ENCODE measurements at regions not wholly inside any gene's neighbourhood (a gene's known extent, or its start where the extent isn't known, plus 50 kb on each side); places are given as distances from the start of the nearest gene placed in this dataset.

- Histone ChIP-seq H3K9me2 (ENCODE audit: insufficient read depth, low read length) (no peaks in the 10 kb centered on the region), H3K36me3 (ENCODE audit: insufficient read depth, low read length) (no peaks in the 10 kb centered on the region), H4K20me1 (ENCODE audit: insufficient read depth) (no peaks in the 10 kb centered on the region), H3K9me3 (ENCODE audit: low read length) (no peaks in the 10 kb centered on the region), H3K79me2 (replicated peaks; ENCODE audit: insufficient read depth, low read length) (no peaks in the 10 kb centered on the region), H3K27me3 (ENCODE audit: insufficient read depth, low read depth, low read length) (no peaks in the 10 kb centered on the region), H3F3A (ENCODE audit: insufficient read depth, low read length, poor library complexity, severe bottlenecking) (no peaks in the 10 kb centered on the region), H3K4me3 (ENCODE audit: low read length) (no peak overlapping the region), H2AFZ (ENCODE audit: low read depth, low read length) (no peak overlapping the region), H3K4me2 (ENCODE audit: low read length) (no peak overlapping the region), H3K9ac (ENCODE audit: low read length) (no peak overlapping the region), H3K27ac (ENCODE audit: low read length) (no peak overlapping the region)
- TF ChIP-seq MXI1 (conservative IDR thresholded peaks at IDR 0.05; ENCODE audit: poor library complexity, severe bottlenecking) = no peak
- no peak for TF ChIP-seq TAF1 (IDR thresholded peaks at IDR 0.05; ENCODE audit: low read depth)
- TF ChIP-seq SMC3 (conservative IDR thresholded peaks at IDR 0.05; ENCODE audit: poor library complexity) = no peak
- TF ChIP-seq EZH2 (IDR thresholded peaks at IDR 0.05; ENCODE audit: borderline replicate concordance, insufficient read depth, low read length, poor library complexity, severe bottlenecking) = no peak
- no peak for TF ChIP-seq CTCF (IDR thresholded peaks at IDR 0.05; ENCODE audit: poor library complexity, severe bottlenecking)
- TF ChIP-seq REST (IDR thresholded peaks at IDR 0.05; ENCODE audit: borderline replicate concordance) = no peak
- no peak for TF ChIP-seq RAD21 (conservative IDR thresholded peaks at IDR 0.05)
- no peak for TF ChIP-seq POLR2AphosphoS5 (IDR thresholded peaks at IDR 0.05)
- no peak for TF ChIP-seq EP300 (conservative IDR thresholded peaks at IDR 0.05; ENCODE audit: poor library complexity, severe bottlenecking)
These were observed 759.7 kb upstream of the FANCL start for GRCh38 chr2:59000796-59001195.

GRCh38 chr2:58992062-58992706 lies 751.1 kb upstream of the FANCL start:
- TF ChIP-seq REST (IDR thresholded peaks at IDR 0.05; ENCODE audit: borderline replicate concordance) (peak; percentile 49), EZH2 (IDR thresholded peaks at IDR 0.05; ENCODE audit: borderline replicate concordance, insufficient read depth, low read length, poor library complexity, severe bottlenecking) (no peak), POLR2AphosphoS5 (IDR thresholded peaks at IDR 0.05) (peak; percentile 74), EP300 (conservative IDR thresholded peaks at IDR 0.05; ENCODE audit: poor library complexity, severe bottlenecking) (peak; percentile 78), TAF1 (IDR thresholded peaks at IDR 0.05; ENCODE audit: low read depth) (no peak), MXI1 (conservative IDR thresholded peaks at IDR 0.05; ENCODE audit: poor library complexity, severe bottlenecking) (no peak), SMC3 (conservative IDR thresholded peaks at IDR 0.05; ENCODE audit: poor library complexity) (peak; percentile 37), CTCF (IDR thresholded peaks at IDR 0.05; ENCODE audit: poor library complexity, severe bottlenecking) (peak; percentile 20), RAD21 (conservative IDR thresholded peaks at IDR 0.05) (peak; percentile 47)
- Histone ChIP-seq H3F3A (ENCODE audit: insufficient read depth, low read length, poor library complexity, severe bottlenecking) (no peaks in the 10 kb centered on the region), H4K20me1 (ENCODE audit: insufficient read depth) (no peaks in the 10 kb centered on the region), H3K4me2 (ENCODE audit: low read length) (peak overlapping the region; percentile 2), H3K4me3 (ENCODE audit: low read length) (peak overlapping the region; percentile 4), H3K36me3 (ENCODE audit: insufficient read depth, low read length) (no peaks in the 10 kb centered on the region), H3K27me3 (ENCODE audit: insufficient read depth, low read depth, low read length) (no peaks in the 10 kb centered on the region), H3K27ac (ENCODE audit: low read length) (peak overlapping the region; percentile 32), H3K9me3 (ENCODE audit: low read length) (no peaks in the 10 kb centered on the region), H2AFZ (ENCODE audit: low read depth, low read length) (no peak overlapping the region), H3K9me2 (ENCODE audit: insufficient read depth, low read length) (no peaks in the 10 kb centered on the region), H3K9ac (ENCODE audit: low read length) (no peak overlapping the region), H3K79me2 (replicated peaks; ENCODE audit: insufficient read depth, low read length) (no peaks in the 10 kb centered on the region)
